GM19438 (cell line): ENCODE measurements at regions not wholly inside any gene's neighbourhood (a gene's known extent, or its start where the extent isn't known, plus 50 kb on each side); places are given as distances from the start of the nearest gene placed in this dataset.

Experiments
- ATAC-seq: cut with Tn5 transposase; IDR thresholded peaks from one replicate; pipeline ENCODE4 v1.9.1; 2021; ENCODE audit warnings: low read depth; ENCODE audit not compliant: unreplicated experiment

GRCh38 chr2:163878718-163879117 is 142.9 kb upstream of the FIGN start:
- no peak for ATAC-seq

DNA sequence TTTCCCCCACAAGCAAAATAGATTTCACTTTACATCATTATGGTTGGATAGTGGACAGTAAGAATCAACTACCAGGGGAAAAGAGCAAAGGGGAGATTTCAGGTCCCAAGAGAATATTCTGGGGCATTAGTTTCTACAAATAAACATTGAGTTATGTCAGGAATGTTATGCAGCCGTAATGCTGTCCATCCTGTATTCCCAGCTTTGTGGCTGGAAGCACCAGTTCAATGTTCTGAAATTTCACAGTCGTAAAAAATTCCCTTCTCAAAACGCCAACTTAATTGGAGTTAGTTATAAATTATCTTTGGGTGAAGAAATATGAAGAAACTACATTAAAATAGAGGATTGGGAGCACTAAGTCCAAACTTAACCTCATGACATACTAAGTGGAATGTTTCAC is 141.5 kb upstream of the FIGN start:
- ATAC-seq: no peak

GRCh38 chr2:163863073-163863472 is 127.3 kb upstream of the FIGN start:
- no peak for ATAC-seq

DNA sequence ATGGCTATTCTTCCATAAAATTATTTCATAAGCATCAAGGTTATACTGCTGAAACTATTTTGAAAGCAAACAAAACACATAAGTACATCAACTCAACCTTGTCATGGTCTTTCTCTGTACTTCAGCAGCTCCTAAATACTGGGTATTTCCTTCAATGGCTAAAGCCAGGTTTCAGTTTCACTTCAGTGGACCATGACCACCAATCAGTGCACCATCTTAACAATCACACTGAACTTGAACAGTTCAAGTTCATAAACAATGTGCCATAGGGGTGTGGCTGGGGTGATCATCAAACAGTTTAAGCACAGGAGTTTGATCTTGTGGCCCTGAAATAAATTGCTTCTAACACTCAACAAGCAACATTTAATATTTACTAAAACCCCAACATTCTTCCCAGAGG is 124.1 kb upstream of the FIGN start:
- no peak for ATAC-seq

GRCh38 chr2:163856941-163857340 is 121.1 kb upstream of the FIGN start:
- ATAC-seq: no peak

- ATAC-seq: no peak
These were observed 116.8 kb upstream of the FIGN start for GRCh38 chr2:163852616-163853015.

DNA sequence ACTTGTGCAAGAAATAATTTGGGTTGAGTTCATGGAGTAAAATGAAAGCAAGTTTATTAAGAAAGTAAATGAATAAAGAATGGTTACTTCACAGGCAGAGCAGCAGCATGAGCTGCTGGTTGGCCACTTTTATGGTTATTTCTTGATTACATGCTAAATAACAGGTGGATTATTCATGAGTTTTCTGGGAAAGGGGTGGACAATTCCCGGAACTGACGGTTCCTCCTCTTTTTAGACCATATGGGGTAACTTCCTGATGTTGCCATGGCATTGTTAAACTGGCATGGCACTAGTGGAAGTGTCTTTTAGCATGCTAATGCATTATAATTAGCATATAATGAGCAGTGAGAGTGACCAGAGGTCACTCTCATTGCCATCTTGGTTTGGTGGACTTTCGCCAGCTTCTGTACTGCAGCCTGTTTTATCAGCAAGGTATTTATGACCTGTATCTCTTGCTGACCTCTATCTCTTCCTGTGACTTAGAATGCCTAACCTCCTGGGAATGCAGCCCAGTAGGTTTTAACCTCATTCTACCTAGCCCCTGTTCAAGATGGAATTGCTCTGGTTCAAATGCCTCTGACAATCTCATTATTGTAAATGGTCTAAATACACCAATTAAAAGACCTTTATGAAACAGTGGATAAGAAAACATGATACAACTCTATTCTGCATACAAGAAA is 114.1 kb upstream of the FIGN start:
- ATAC-seq: no peak

GRCh38 chr2:163838890-163839289 is 103.1 kb upstream of the FIGN start:
- ATAC-seq: no peak

GRCh38 chr2:163836167-163836566 is 100.4 kb upstream of the FIGN start:
- ATAC-seq: no peak

GRCh38 chr2:163834841-163835240 is 99.0 kb upstream of the FIGN start:
- no peak for ATAC-seq

- no peak for ATAC-seq
These were observed 98.4 kb upstream of the FIGN start for GRCh38 chr2:163834221-163834620.

DNA sequence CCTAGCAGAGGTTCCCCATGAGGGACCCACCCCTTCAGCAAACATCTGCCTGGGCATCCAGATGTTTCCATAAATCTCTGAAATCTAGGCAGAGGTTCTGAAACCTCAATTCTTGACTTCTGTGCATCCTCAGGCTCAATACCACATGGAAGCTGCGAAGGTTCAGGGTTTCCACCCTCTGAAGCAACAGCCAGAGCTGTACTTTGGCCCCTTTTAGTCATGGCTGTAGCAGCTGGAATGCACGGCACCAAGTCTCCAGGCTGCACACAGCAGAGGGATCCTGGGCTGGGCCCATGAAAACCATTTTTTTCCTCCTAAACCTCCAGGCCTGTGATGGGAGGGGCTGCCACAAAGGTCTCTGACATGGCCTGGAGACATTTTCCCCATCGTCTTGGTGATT is 93.0 kb upstream of the FIGN start:
- no peak for ATAC-seq

- no peak for ATAC-seq
These were observed 86.2 kb upstream of the FIGN start for GRCh38 chr2:163822033-163822432.

- ATAC-seq: no peak
These were observed 77.2 kb upstream of the FIGN start for GRCh38 chr2:163812926-163813520.

DNA sequence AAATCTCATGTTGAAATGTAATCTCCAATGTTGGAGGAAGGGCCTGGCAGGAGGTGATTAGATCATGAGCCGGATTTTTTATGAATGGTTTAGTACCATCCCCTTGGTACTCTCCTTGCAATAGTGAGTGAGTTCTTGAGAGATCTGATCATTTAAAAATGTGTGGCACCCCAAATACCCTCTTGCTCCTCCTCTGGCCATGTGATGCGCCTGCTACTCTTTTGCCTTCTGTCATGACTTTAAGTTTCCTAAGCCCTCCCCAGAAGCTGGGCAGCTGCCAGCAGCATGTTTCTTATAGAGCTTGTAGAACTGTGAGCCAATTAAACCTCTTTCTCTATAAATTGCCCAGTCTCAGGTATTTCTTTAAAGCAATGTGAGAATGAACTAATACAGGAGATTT is 72.6 kb upstream of the FIGN start:
- ATAC-seq: no peak

- no peak for ATAC-seq
These were observed 66.5 kb upstream of the FIGN start for GRCh38 chr2:163802284-163802683.

DNA sequence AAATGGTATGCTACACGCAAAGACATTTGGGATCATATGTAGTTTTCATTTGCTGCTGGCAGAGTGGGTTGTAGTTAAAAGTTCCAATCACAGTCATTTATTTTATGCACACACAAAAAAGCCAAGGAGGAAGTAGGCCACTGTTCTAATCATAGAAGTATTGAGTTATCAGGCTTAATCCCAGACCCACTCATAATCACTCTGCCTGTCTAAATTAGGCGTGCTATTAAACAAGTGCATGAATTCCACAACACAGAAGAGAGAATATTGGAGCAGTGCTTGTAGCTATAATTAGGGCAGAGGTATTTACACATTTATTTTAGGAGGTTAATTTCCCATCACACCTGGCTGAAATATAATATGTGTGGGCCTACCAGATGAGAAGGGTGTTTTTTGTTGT is 65.7 kb upstream of the FIGN start:
- no peak for ATAC-seq

DNA sequence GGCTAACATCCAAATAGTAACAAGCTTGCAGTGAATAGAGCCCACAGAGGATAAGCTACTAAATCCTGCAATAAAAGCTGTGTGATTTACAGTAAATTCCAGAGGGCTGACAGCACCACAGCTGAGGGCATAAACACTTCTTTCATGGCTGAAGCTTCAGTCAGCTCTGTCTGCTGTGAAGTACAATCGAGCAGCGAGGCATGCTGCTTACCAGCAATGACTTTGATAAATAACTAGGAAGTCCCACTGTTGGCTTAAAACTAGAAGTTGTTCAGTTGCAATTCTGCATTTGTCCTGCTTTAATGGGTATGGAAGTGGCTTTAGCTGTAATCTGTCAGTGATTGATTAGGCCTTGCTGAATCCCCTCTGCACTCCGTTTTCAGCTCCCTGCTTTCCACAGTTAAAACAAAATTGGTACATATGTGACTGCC is 65.2 kb upstream of the FIGN start:
- no peak for ATAC-seq

DNA sequence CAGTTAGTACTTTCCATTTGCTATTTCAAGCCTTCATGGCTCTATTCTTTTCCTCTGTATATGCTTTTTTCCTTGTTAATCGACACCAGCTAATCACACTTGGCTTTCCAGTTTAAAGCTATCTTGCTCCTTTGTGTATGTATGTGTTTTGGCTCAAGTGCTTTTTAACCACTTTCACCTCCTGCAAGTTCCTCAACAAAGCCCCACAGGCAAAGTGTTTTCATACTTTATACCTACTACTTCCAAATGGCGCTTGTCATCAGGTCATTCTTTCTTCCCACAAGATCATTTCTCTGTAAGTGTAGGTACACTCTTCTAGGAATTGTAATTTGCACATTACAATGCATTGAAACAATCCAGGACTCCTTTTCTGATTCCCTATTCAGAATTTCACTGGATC is 64.0 kb upstream of the FIGN start:
- no peak for ATAC-seq

GRCh38 chr2:163794635-163795034 is 58.8 kb upstream of the FIGN start:
- no peak for ATAC-seq
